Osteocyte (in vitro differentiated cells): ENCODE measurements at regions not wholly inside any gene's neighbourhood (a gene's known extent, or its start where the extent isn't known, plus 50 kb on each side); places are given as distances from the start of the nearest gene placed in this dataset.

Source experiments
- DNase-seq: peaks from one replicate; pipeline ENCODE4 v3.0.0; 2021; ENCODE audit warnings: mixed read lengths; ENCODE audit not compliant: unreplicated experiment; ENCODE audit errors: extremely low spot score
- H3K27ac Mint-ChIP-seq: one replicate; pipeline ENCODE4 v1.8.0; 2021; ENCODE audit warnings: mild to moderate bottlenecking, mixed read lengths; ENCODE audit not compliant: unreplicated experiment
- H3K27me3 Mint-ChIP-seq: one replicate; pipeline ENCODE4 v1.8.0; 2021; ENCODE audit warnings: mixed read lengths; ENCODE audit not compliant: unreplicated experiment
- H3K36me3 Mint-ChIP-seq: one replicate; pipeline ENCODE4 v1.8.0; 2021; ENCODE audit warnings: mixed read lengths; ENCODE audit not compliant: unreplicated experiment
- H3K4me1 Mint-ChIP-seq: one replicate; pipeline ENCODE4 v1.8.0; 2021; ENCODE audit warnings: mixed read lengths; ENCODE audit not compliant: unreplicated experiment
- H3K4me3 Mint-ChIP-seq: one replicate; pipeline ENCODE4 v1.8.0; 2021; ENCODE audit warnings: mild to moderate bottlenecking, moderate library complexity, mixed read lengths; ENCODE audit not compliant: unreplicated experiment
- H3K9me3 Mint-ChIP-seq: one replicate; pipeline ENCODE4 v1.8.0; 2021; ENCODE audit warnings: mixed read lengths; ENCODE audit not compliant: unreplicated experiment
- CTCF ChIP-seq: fragments of 200-600 bp; sonication (generic); IDR thresholded peaks from 2 replicates; pipeline ENCODE4 v1.5.0; 2021; ENCODE audit warnings: antibody characterized with exemption, mild to moderate bottlenecking, moderate library complexity

DNA sequence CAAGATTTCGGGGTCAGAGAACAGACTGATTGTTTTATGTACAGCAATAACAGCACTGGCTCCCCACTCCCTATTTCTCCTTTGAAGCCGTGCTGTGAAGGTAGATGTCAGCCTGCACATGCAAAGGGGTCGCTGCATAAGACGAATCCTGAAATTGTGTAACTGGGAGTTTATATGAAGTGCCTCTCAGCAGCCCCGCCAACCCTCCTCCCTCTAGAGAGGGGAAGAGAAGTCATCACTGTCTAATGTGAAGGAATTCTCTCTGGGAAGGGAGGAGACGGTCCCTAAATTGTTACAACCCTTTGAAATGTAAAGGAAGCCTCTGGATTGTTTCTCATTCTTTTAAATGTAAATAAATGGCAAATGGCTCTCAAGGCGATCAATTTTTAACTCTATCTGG, 545.3 kb downstream of the PLA2G4A start:
- H3K27me3 Mint-ChIP-seq, result no peaks in the 10 kb centered on the region
- TF ChIP-seq CTCF, result no peak
- no peak for DNase-seq
- H3K9me3 Mint-ChIP-seq, result no peaks in the 10 kb centered on the region
- H3K36me3 Mint-ChIP-seq, result no peaks in the 10 kb centered on the region
- H3K27ac Mint-ChIP-seq, result no peak overlapping the region
- H3K4me1 Mint-ChIP-seq, result no peaks in the 10 kb centered on the region
- no peak overlapping the region for H3K4me3 Mint-ChIP-seq

DNA sequence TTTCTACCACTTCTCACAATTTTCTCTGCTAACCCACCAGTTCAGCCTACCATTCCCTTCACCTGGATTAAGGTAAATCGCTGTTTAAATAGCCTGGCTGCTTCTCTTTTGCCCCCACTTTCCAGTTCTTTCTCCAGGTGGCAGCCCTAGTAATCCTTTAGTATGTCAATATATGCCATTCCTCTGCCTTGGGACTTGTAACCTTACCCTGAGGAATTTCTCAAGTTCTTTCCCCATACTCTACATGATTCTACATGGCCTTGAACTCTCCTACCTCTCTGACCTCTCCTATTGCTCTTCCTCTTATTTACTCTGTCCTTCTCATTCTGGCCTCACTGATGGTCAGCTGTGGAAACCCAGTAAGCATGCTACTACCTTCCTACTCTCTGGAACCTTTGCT, 546.0 kb downstream of the PLA2G4A start:
- Mint-ChIP-seq H3K27ac (no peak overlapping the region), H3K9me3 (no peaks in the 10 kb centered on the region), H3K36me3 (no peaks in the 10 kb centered on the region), H3K27me3 (no peaks in the 10 kb centered on the region), H3K4me3 (no peak overlapping the region), H3K4me1 (no peaks in the 10 kb centered on the region)
- TF ChIP-seq CTCF, result no peak
- no peak for DNase-seq

DNA sequence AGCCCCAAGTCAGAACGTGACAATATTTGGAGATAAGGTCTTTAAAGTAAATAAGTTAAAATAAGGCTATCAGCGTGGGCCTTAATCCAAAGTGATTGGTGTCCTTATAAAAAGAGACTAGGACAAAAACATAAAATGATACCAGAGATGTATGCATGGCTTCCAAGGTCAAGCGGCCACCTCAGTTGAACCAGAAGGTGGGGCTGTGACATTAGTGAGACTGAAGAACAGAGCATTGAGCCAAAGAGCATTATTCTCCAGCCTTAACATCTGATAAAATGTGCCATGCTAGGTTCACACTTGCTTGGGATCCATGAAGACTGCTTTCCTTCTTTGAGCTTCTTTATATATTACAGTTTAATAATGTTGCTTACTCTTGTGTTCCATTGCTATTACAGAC, 554.6 kb downstream of the PLA2G4A start:
- no peaks in the 10 kb centered on the region for H3K9me3 Mint-ChIP-seq
- no peak for TF ChIP-seq CTCF
- no peaks in the 10 kb centered on the region for H3K4me1 Mint-ChIP-seq
- no peaks in the 10 kb centered on the region for H3K36me3 Mint-ChIP-seq
- no peak overlapping the region for H3K27ac Mint-ChIP-seq
- H3K27me3 Mint-ChIP-seq, result no peaks in the 10 kb centered on the region
- no peak overlapping the region for H3K4me3 Mint-ChIP-seq
- DNase-seq, result no peak

- TF ChIP-seq CTCF, result no peak
These were observed 555.8 kb downstream of the PLA2G4A start for GRCh38 chr1:187384504-187384903.

GRCh38 chr1:187390215-187390818, 561.6 kb downstream of the PLA2G4A start:
- H3K27me3 Mint-ChIP-seq, result no peaks in the 10 kb centered on the region
- TF ChIP-seq CTCF, result no peak
- no peak for DNase-seq
- no peaks in the 10 kb centered on the region for H3K4me1 Mint-ChIP-seq
- H3K36me3 Mint-ChIP-seq, result no peaks in the 10 kb centered on the region
- no peak overlapping the region for H3K27ac Mint-ChIP-seq
- H3K4me3 Mint-ChIP-seq, result no peak overlapping the region
- no peaks in the 10 kb centered on the region for H3K9me3 Mint-ChIP-seq

More at GRCh38 chr1:187384504-187384903, 555.8 kb downstream of the PLA2G4A start:
- Mint-ChIP-seq H3K9me3 (no peaks in the 10 kb centered on the region), H3K4me1 (no peaks in the 10 kb centered on the region), H3K27me3 (no peaks in the 10 kb centered on the region), H3K27ac (no peak overlapping the region), H3K4me3 (no peak overlapping the region), H3K36me3 (no peaks in the 10 kb centered on the region)
- no peak for DNase-seq
